SH-SY5Y (cell line): ENCODE measurements at regions not wholly inside any gene's neighbourhood (a gene's known extent, or its start where the extent isn't known, plus 50 kb on each side); places are given as distances from the start of the nearest gene placed in this dataset.

Experiments used
- GATA2 ChIP-seq: IDR thresholded peaks from 2 replicates; pipeline ENCODE4 v1.6.1; 2011; ENCODE audit warnings: mild to moderate bottlenecking, low read depth, low read length
- GATA3 ChIP-seq: IDR thresholded peaks from 2 replicates; pipeline ENCODE4 v1.6.1; 2011; ENCODE audit warnings: low read depth, mild to moderate bottlenecking, low read length, moderate library complexity

DNA sequence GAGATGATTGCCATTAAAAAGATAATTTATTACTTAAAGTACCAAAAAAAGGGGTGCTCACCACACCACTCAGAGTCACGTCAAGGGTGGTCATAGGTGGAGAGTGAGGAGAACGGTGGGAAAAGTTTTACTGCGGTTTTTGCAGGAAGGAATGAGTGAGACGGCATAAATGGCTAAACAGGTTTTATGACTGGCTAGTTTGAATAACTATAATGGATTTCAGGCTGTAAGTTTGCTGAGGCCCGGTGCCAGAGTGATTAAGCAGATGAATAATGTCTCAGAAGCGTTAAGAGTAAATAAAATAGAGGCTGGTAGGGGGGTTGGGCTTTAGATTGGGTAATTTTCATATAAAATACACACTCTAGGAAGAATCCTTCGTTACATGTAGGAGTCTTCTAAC lies 1337.8 kb downstream of the AMY1C start:
- TF ChIP-seq GATA3 (no peak), GATA2 (no peak)
